Globus pallidus (tissue), 1 donor: ENCODE measurements at regions not wholly inside any gene's neighbourhood (a gene's known extent, or its start where the extent isn't known, plus 50 kb on each side); places are given as distances from the start of the nearest gene placed in this dataset.

Experiments
- DNase-seq: peaks from one replicate; pipeline ENCODE4 v3.0.0-alpha.2; 2015; ENCODE audit warnings: low spot score

- DNase-seq = no peak
These were observed 492.3 kb upstream of the FAM241A start for GRCh38 chr4:111652986-111653385.

DNA sequence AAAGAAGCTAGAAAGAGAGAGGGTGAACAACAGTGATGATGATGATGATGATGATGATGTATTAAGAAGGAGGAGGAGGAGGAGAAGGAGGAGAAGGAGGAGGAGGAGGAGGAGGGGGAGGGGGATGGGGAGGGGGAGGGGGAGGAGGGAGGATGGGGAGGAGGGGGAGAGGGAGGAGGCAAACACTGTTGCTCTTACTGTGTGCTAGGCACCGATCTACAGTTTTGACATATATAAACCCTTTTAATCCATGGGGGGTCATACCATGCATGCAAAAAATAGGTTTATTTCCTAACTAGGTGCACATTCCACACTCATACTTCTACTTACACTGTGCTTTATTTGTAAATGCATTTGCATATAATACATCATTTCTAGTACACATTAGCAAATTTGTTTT is 482.8 kb upstream of the FAM241A start:
- no peak for DNase-seq

- DNase-seq = no peak
These were observed 480.8 kb upstream of the FAM241A start for GRCh38 chr4:111664308-111664945.

DNA sequence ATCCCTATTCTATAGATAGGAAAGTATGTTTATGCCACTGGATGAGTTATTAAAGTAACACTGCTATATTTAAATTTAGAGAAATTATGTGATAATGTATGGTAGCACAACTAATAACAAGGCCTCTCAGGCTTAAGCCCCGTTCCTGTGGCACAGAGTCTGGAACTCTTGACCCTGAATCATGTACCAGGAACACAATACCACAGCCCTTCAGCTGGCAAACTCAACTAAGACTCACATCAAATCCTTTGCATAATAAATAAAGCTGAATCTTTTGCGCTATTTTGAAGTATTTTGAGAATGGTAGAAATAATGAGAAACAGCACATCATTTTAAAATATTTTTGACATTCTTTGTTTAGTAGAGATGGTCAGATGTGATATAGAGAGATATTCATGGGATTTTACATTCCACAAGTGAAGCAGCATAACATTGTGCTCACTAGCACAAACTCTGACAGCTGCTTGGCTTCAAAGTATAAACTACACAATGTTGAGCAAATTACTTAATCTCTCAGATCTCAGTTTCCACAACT is 478.4 kb upstream of the FAM241A start:
- DNase-seq = no peak

GRCh38 chr4:111671756-111672155 is 473.5 kb upstream of the FAM241A start:
- no peak for DNase-seq

DNA sequence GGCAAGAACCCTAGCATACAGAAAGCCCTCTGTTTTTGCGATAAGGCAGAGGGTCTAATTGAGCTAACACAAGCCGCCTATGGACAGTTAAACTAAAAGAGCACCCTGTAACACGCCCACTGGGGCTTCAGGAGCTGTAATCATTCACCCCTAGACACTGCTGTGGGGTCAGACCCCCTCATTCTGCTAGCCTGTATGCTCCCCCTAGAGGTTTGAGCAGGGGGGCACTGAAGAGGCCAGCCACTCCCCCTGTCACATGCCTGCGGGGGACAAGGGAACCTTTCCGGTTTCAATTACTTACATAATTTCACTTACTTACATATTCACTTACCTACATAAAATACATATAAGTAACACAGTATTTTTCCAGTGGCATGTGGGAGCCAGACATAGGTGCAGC is 469.5 kb upstream of the FAM241A start:
- no peak for DNase-seq

DNA sequence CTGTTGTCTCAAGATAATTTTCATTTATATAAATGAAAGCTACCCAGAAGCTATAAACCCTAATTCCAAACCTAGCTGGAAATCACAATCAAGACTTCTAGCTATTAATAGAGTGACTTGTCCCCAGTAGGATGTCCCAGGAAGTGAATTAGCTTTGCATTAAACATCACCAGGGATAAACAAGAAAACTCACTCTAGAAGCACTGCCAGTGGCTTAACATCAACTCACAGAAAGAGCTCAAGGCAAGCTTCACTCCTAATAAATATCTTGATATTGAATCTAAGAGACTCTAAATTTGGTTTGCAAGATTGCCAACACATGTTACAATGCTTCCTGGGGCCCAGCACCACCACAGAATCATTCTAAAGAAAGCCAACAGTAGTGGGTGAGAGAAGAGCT is 468.7 kb upstream of the FAM241A start:
- DNase-seq = no peak

GRCh38 chr4:111678479-111678878 is 466.8 kb upstream of the FAM241A start:
- DNase-seq = no peak

DNA sequence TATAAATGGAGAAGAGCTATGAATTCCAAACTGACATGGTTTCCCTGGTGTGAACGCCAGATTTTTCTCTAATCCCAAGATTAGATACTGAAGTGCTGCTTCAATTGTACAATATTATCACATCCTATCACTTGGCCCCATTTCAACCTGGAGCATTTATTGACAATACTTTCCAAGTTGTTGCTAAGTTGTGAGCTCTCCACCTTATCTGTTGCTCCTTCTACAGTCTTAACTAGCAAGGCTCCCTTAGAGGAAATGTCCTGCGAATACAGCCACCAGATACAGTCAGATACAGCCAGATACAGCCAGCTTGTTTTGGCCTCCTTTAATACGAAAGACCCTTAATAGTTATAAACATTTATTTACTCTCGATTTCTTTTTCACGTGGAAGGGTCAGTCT is 466.3 kb upstream of the FAM241A start:
- no peak for DNase-seq

GRCh38 chr4:111681270-111681669 is 464.0 kb upstream of the FAM241A start:
- DNase-seq = no peak

- DNase-seq = no peak
These were observed 463.5 kb upstream of the FAM241A start for GRCh38 chr4:111681751-111682150.

GRCh38 chr4:111685205-111685604 is 460.0 kb upstream of the FAM241A start:
- no peak for DNase-seq

DNA sequence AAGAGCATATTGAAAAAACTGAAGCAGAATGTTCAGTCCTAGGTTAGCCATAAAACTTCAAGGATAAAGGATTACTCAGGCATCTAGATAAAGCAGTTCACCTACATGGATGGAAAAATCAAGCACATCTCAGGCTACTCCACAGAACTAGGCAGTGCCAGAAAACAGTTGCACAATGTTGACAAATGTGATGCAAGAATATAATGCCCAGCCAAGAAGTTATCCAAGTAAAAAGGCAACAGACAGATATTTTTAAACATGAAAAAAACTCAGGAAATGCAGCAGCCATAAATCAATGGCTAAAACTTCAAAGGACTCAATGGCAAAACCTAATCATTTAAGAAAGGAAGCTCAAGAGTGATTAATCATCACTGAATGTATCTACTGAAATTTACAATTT is 456.0 kb upstream of the FAM241A start:
- DNase-seq = no peak

DNA sequence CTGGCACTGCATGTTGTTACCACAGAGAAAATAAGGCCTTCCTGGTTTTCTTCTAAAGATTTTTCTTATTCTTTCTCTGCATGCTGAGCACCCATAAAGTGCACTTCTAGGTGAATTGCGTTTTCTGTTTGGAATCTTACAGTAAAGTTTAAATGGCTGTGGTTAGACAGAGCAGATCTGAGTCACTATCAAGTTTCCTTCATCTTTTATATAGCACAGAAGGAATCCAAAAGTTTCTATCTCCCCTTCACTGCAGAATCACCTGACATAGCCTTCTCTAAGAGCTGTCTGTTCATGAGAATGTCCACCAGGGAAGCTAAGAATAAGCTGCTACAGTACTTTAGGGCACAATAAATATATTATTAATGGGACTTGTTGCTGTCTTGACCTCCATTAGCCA is 455.5 kb upstream of the FAM241A start:
- no peak for DNase-seq

GRCh38 chr4:111693758-111694157 is 451.5 kb upstream of the FAM241A start:
- DNase-seq = no peak

- no peak for DNase-seq
These were observed 449.6 kb upstream of the FAM241A start for GRCh38 chr4:111695677-111696076.

- no peak for DNase-seq
These were observed 448.7 kb upstream of the FAM241A start for GRCh38 chr4:111696505-111696904.

DNA sequence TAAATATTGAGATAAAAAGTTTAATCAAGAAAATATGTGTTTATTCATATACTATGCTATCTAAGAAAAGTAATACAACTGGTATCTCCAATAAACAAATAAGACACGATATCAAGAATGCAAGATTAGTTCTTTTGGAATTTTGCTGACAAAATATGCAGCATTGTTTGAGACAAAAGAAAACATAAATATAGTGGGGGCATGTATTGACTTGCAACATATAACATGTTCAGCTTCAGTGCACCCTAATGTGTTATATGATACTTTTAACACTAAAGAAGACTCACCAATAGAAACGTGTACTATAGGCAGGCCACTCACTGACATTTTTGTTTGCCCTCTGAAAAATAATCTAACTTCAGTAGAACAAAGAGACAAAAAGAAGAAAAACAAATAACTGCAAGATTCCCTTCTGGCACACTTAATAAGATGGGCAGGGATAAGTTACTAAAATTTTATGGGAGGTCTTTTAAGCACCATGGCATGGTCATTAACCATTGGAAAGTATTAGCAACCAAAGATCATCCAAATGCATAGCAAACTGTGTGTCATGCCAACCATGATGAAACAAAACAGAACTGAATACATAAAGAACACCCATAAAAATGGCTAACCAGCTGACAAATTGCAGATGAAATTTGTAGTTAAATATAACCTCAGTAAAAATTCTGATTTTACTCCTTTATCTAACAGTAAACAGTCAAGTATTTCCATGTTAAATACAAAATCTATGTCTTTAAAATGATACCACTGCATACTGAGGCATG is 447.9 kb upstream of the FAM241A start:
- DNase-seq = no peak

DNA sequence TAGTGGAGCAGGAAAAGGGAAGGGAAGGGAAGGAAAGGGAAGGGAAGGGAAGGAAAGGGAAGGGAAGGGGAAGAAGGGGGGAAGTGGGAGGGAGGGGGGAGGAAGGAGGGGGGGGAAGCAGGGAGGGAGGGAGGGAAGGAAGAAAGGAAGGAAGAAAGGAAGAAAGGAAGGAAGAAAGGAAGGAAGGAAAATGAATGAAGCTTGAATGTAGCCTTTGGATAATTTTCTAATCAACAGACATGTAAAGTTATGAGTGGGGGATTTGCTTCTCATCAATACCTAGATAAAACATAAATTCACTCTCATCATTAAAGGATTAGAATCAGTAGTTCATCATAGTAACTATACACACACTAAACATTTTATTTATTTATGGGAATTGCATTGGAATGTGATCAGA is 446.9 kb upstream of the FAM241A start:
- DNase-seq = no peak

- no peak for DNase-seq
These were observed 446.1 kb upstream of the FAM241A start for GRCh38 chr4:111699165-111699564.

DNA sequence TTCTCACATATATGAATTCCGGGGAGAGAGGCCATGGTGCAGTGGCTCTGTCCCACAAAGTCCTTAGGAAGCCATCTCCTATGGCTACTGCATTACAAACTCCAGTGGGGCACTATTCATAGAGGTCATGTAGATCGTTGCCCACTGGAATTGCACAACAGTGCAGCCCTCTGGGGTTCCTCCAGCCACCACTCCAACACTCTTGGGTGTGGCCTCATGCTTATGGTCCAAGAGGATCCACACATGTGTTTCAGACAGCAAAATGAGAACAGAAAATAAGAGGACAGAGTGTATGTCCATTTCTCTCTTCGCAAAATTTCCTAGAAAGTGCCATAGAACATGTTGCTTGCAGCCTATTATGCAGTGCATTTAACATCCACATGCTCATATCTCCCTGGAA is 444.2 kb upstream of the FAM241A start:
- no peak for DNase-seq

DNA sequence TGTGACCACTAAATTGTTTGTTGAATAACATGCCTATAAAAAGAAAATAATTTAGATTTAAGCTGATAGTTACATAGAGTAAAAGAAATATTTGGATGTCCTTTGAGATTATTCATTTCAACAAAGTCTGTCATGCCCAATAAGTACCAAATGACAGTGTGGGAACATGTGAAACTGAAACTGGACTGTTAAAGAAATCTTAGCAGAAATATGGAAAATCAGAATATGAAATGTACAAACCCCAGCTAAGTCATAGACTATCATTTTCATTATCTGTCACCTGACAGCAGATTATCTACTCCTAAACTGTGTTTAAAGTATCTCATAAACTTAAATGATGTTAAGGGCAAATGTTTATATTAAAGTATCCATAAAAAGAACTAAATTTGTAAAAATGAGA is 437.8 kb upstream of the FAM241A start:
- DNase-seq = no peak

DNA sequence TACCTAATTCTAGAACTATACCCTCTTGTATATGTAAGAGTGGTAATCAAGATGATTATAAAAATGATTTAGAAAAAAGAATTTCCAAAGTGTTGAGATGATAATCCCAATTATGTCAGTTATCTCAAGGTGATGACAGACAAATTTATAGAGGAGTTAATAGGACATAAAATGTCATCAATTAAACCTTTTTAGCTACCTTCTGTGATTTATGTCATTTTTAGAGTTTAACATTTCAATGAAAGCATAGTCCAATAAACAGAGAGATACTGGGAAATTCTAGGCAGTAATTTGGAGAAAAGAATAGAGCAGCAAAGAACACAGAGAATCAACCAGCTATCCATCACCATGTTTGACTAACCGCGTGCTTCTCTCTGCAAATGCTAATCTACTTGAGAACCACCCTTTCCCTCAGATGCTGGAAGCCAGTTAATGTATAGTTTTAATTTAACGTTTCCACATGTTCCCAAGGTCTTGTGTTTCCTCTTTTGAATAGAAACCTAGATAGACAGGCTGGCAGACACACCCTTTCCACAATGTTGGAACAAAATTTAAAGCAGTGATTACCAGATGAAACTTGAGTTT is 433.1 kb upstream of the FAM241A start:
- no peak for DNase-seq
